ENCODE measurements at regions not wholly inside any gene's neighbourhood (a gene's known extent, or its start where the extent isn't known, plus 50 kb on each side); places are given as distances from the start of the nearest gene placed in this dataset.

DNA sequence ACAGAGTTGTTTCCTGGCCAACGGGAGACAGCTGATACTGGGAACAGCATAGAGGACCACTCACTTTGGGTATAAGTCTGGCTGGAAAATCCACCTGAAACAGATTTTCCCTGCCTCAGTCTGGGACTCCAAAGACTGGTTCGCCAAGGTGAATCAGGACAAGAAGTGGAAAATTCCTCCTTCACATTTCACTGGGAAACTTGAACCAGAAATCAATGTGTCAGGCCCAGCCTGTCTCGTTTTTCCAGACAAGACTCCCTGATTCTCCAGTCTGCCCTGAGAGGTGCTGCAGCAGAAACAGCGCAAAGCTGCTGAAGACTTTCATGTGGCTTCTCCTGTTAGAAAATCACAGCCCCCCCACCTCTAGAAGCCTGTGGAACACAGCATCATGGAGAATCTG is 269.8 kb downstream of the OPA1 start:
- TF ChIP-seq, protein P1, sequence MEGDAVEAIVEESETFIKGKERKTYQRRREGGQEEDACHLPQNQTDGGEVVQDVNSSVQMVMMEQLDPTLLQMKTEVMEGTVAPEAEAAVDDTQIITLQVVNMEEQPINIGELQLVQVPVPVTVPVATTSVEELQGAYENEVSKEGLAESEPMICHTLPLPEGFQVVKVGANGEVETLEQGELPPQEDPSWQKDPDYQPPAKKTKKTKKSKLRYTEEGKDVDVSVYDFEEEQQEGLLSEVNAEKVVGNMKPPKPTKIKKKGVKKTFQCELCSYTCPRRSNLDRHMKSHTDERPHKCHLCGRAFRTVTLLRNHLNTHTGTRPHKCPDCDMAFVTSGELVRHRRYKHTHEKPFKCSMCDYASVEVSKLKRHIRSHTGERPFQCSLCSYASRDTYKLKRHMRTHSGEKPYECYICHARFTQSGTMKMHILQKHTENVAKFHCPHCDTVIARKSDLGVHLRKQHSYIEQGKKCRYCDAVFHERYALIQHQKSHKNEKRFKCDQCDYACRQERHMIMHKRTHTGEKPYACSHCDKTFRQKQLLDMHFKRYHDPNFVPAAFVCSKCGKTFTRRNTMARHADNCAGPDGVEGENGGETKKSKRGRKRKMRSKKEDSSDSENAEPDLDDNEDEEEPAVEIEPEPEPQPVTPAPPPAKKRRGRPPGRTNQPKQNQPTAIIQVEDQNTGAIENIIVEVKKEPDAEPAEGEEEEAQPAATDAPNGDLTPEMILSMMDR (IDR thresholded peaks at IDR 0.05; ENCODE audit: poor library complexity), result no peak
- TF ChIP-seq EZH2 (IDR thresholded peaks at IDR 0.05; ENCODE audit: borderline replicate concordance) (no peak), EZH2phosphoT487 (IDR thresholded peaks at IDR 0.05; ENCODE audit: low read depth, severe bottlenecking, unreplicated experiment) (no peak)

All from hepatocyte (in vitro differentiated cells).